GM21390 (cell line): ENCODE measurements at regions not wholly inside any gene's neighbourhood (a gene's known extent, or its start where the extent isn't known, plus 50 kb on each side); places are given as distances from the start of the nearest gene placed in this dataset.

Source experiments
- ATAC-seq: cut with Tn5 transposase; IDR thresholded peaks from one replicate; pipeline ENCODE4 v1.9.1; 2021; ENCODE audit not compliant: unreplicated experiment

GRCh38 chr2:16303761-16304160 is 361.9 kb downstream of the CYRIA start:
- ATAC-seq = no peak

- ATAC-seq = no peak
Measured at GRCh38 chr2:16303273-16303577, 362.4 kb downstream of the CYRIA start.

GRCh38 chr2:16302431-16303272 is 362.3 kb downstream of the MYCN start:
- ATAC-seq = no peak

GRCh38 chr2:16301961-16302360 is 361.6 kb downstream of the MYCN start:
- no peak for ATAC-seq

- ATAC-seq = no peak
Measured at GRCh38 chr2:16298866-16299265, 358.5 kb downstream of the MYCN start.

GRCh38 chr2:16296331-16297250 is 356.2 kb downstream of the MYCN start:
- ATAC-seq = no peak

- no peak for ATAC-seq
Measured at GRCh38 chr2:16296038-16296290, 355.6 kb downstream of the MYCN start.

GRCh38 chr2:16294791-16295190 is 354.4 kb downstream of the MYCN start:
- no peak for ATAC-seq

- no peak for ATAC-seq
Measured at GRCh38 chr2:16293871-16294270, 353.5 kb downstream of the MYCN start.

GRCh38 chr2:16293398-16293797 is 353.0 kb downstream of the MYCN start:
- no peak for ATAC-seq

- no peak for ATAC-seq
Measured at GRCh38 chr2:16291731-16292550, 351.6 kb downstream of the MYCN start.

- no peak for ATAC-seq
Measured at GRCh38 chr2:16291226-16291625, 350.9 kb downstream of the MYCN start.

GRCh38 chr2:16290311-16291020 is 350.1 kb downstream of the MYCN start:
- no peak for ATAC-seq

GRCh38 chr2:16288371-16289112 is 348.2 kb downstream of the MYCN start:
- ATAC-seq = no peak

- no peak for ATAC-seq
Measured at GRCh38 chr2:16287831-16288230, 347.5 kb downstream of the MYCN start.

GRCh38 chr2:16287281-16287680 is 346.9 kb downstream of the MYCN start:
- ATAC-seq = no peak

GRCh38 chr2:16285813-16286510 is 345.6 kb downstream of the MYCN start:
- no peak for ATAC-seq

- ATAC-seq = no peak
Measured at GRCh38 chr2:16284941-16285625, 344.7 kb downstream of the MYCN start.
